Heart right ventricle (tissue), 16 donors: ENCODE measurements at regions not wholly inside any gene's neighbourhood (a gene's known extent, or its start where the extent isn't known, plus 50 kb on each side); places are given as distances from the start of the nearest gene placed in this dataset.

ENCODE experiments used
- ATAC-seq, 8 donors: fragments of 200-7000 bp; cut with Tn5 transposase; one replicate each; pipeline ENCODE4 v1.9.1; 2020; ENCODE audit warnings: mild to moderate bottlenecking in 8 of 8, moderate library complexity in 8 of 8, moderate number of reproducible peaks in 1 of 8
- DNase-seq, 2 donors: peaks; one replicate each; pipeline ENCODE4 v3.0.0-alpha.2; 2020
- H3K27ac ChIP-seq, 10 donors: fragments of 200-600 bp; sonication (generic) in 2 of 10; one replicate each; pipeline versions ENCODE4 v1.5.0 to v1.8.0; 2020 to 2022; ENCODE audit warnings: mild to moderate bottlenecking in 3 of 10
- H3K27me3 ChIP-seq, 7 donors: fragments of 200-600 bp; one replicate each; pipeline ENCODE4 v1.8.0; 2021 to 2022; ENCODE audit warnings: mild to moderate bottlenecking in 2 of 7
- H3K36me3 ChIP-seq, 9 donors: fragments of 200-600 bp; sonication (generic) in 1 of 9; one replicate each; pipeline versions ENCODE4 v1.5.0 to v1.8.0; 2020 to 2022; ENCODE audit warnings: mild to moderate bottlenecking in 2 of 9
- H3K4me1 ChIP-seq, 9 donors: fragments of 200-600 bp; sonication (generic) in 1 of 9; one replicate each; pipeline versions ENCODE4 v1.5.0 to v1.8.0; 2020 to 2022; ENCODE audit warnings: mild to moderate bottlenecking in 4 of 9
- H3K4me3 ChIP-seq, 10 donors: fragments of 200-600 bp; sonication (generic) in 2 of 10; one replicate each; pipeline versions ENCODE4 v1.5.0 to v1.8.0; 2020 to 2022; ENCODE audit warnings: mild to moderate bottlenecking in 7 of 10, moderate library complexity in 2 of 10
- H3K9me3 ChIP-seq, 11 donors: fragments of 200-600 bp in 10 of 11; sonication (generic) in 2 of 11; one replicate each; pipeline versions ENCODE4 v1.5.0 to v1.8.0; 2013 to 2022; ENCODE audit warnings: mild to moderate bottlenecking in 2 of 11, control low read depth in 1 of 11, moderate library complexity in 1 of 11
- WGBS, 2 donors: extraction: QIAGEN DNeasy Blood & Tissue Kit; methylation state at CpG; one replicate each; pipeline ENCODE4 v1.1.7; 2013; ENCODE audit warnings: inconsistent platforms in 1 of 2; 5-methylcytosine and 5-hydroxymethylcytosine counted together
- intact Hi-C, 10 donors: fragments of 100-400 bp; cut with DNase I; formaldehyde crosslinking; loops; one replicate each; pipeline versions ENCODE4 v1.11.1 to v1.14.2; 2022
- TF ChIP-seq, protein P1 (sequence below), 9 donors: fragments of 200-600 bp; sonication (generic) in 2 of 9; IDR thresholded peaks; one replicate each; pipeline versions ENCODE4 v1.5.0 to v1.8.0; 2021 to 2022; ENCODE audit warnings: antibody characterized with exemption in 9 of 9, mild to moderate bottlenecking in 5 of 9, moderate library complexity in 1 of 9
- donor health status: Arrhythmogenic right ventricular cardiomyopathy.
- donor health status: ischemic (EF 13 %, LVEDD 7.1; RV severe dilation, severe dysfunction).
- donor health status: healthy with polysubstance abuse.
- donor health status: DM: no; HTN: yes; CAD: no.
- donor health status: DM: no; HTN: no; CAD: no.
- donor health status: ischemic (EF 25% LVEDD 6.9; RV normal size, moderate dysfunction).
- donor health status: ischemic (EF 25% LVEDD 5.7; RV mildly dilated, moderate dysfunction).
- donor health status: healthy.
- donor health status: DM: yes; HTN: yes; CAD: no.
- donor health status: Ischemic cardiomyopathy.
- donor health status: ischemic (EF 35%, LVEDD 5.7; RV mildly dilated, moderate dysfunction).
- donor health status: nonischemic (EF 11% LVEDD 7.7; RV severe dilation, severe dysfunction).
- donor health status: DM: yes; HTN: yes; CAD: no.
- donor health status: PGD.
- donor health status: ischemic (EF 29% LVEDD 5.4; RV normal size, mild dysfunction).
- donor health status: nonischemic (EF 23%, LVEDD 6.1; RV moderate dilation, normal function).

DNA sequence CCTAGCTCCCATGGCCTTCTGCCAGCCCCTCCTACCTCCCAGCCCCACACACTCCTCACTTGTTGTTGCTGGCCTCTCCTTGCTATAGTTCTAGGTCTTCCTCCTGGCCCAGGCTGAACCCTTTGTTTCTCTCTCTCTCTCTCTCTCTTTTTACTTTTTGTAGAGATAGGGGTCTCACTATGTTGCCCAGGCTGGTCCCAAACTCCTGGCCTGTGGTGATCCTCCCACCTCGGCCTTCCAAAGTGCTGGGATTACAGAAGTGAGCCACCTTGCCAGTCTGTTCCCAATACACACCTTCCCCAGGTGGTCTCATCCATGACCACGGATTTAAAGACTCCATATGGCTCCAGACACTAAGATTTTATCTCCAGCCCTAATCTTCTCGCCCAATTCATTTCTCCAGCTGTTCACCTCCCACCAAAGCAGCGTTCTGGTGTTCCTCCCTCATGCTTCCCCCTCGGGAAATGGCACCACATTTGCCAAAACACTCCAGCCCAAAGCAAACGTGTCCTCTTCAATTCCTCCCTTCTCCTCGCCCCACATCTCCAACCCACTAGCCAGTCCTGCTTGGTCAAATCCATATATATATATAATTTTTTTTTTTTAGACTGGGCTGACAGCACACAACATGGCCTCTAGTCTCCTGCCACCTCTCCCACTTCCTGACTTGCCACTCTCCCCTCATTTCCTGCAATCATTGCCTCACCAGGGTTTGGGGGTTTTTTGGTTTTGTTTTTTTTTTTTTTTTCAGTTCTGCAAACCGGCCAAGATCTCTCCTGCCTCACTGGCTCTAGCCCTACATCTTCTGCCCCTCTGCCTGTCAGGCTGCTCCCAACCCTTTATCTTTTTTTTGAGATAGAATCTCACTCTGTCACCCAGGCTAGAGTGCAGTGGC, 104.4 kb downstream of the NCR2 start:
- ATAC-seq (no peak), DNase-seq (no peak)
- peaks cover 0 to 24% (median 12%) of the 10 kb centered on the region in 9 donors for H3K4me1 ChIP-seq
- no peak overlapping the region for H3K27ac ChIP-seq
- no peaks in the 10 kb centered on the region for H3K36me3 ChIP-seq
- H3K27me3 ChIP-seq, result peaks cover 0 to 44% (median 12%) of the 10 kb centered on the region in 7 donors
- intact Hi-C loops, result no loop called here
- H3K4me3 ChIP-seq, result no peak overlapping the region
- TF ChIP-seq, protein P1, sequence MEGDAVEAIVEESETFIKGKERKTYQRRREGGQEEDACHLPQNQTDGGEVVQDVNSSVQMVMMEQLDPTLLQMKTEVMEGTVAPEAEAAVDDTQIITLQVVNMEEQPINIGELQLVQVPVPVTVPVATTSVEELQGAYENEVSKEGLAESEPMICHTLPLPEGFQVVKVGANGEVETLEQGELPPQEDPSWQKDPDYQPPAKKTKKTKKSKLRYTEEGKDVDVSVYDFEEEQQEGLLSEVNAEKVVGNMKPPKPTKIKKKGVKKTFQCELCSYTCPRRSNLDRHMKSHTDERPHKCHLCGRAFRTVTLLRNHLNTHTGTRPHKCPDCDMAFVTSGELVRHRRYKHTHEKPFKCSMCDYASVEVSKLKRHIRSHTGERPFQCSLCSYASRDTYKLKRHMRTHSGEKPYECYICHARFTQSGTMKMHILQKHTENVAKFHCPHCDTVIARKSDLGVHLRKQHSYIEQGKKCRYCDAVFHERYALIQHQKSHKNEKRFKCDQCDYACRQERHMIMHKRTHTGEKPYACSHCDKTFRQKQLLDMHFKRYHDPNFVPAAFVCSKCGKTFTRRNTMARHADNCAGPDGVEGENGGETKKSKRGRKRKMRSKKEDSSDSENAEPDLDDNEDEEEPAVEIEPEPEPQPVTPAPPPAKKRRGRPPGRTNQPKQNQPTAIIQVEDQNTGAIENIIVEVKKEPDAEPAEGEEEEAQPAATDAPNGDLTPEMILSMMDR (IDR thresholded peaks at IDR 0.05), result no peak
- no peaks in the 10 kb centered on the region for H3K9me3 ChIP-seq
- WGBS, 2 donors, result 63 to 71% methylated on average over 8 of the region's 8 CpGs

DNA sequence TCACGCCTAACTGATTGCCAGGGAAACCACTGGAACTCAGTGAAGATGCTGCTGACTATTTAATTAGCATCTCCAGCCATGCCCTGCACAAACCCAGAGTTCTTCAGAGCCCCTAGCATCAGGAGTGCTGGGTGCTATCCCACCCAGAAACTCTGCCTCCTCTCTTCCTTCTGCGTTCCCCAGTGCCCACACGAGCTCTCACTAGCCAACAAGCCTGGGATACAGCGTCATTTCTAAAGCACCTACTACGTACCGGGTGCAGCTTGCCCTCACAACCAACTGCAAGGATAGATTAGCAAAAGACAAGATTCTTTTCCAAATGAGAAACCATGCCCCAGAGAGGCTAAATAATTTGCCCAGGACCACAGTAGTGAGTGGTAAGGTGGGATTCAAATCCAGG, 105.2 kb upstream of the FOXP4 start:
- ATAC-seq (no peak), DNase-seq (no peak)
- WGBS, 2 donors, result 95% methylated on average over 6 of the region's 6 CpGs
- Histone ChIP-seq H3K9me3 (no peaks in the 10 kb centered on the region), H3K27ac (no peak overlapping the region), H3K4me3 (no peak overlapping the region), H3K27me3 (peaks cover 0 to 44% (median 12%) of the 10 kb centered on the region in 7 donors), H3K4me1 (peaks cover 0 to 24% (median 12%) of the 10 kb centered on the region in 9 donors), H3K36me3 (no peaks in the 10 kb centered on the region)
- intact Hi-C loops, result no loop called here
- TF ChIP-seq, protein P1 (IDR thresholded peaks at IDR 0.05), result no peak

DNA sequence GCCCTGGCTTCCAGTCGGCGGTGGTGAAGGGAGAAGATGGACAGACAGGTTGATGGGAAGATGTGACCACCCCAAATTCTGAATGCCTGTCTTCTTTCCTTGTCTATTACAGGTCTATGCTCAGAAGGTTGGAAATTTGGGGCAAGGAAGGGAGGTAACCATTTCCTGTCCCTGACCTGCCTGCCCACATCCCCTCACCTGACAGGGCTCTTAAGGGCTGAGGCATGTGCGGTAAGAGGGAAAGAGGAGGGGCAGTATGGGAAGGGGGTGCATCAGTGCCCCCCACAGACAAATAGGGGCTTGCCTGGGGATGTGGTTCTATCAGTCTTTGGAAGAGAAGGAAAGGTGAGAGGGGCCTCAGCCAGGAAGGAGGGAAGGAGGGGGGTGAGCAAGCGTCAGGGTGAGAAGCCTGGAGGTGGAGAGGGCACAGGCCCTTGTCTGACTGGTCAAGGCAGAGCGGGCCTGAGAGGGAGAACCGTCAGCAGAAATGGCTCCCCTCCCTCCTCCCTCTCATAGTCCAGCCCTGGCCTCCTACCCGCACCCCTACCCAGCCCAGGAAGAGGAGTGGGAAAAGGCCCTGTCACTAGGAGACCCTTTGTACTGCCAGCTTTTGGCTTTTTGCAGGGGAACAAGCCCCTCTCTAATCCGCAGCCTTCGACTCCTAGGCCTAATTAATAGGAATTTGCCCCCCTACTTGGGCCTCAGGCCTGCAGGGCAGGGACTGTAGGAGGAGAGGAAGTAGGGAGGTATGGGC, 104.4 kb upstream of the FOXP4 start:
- Histone ChIP-seq H3K4me1 (peaks cover 0 to 24% (median 12%) of the 10 kb centered on the region in 9 donors), H3K27me3 (peaks cover 0 to 44% (median 12%) of the 10 kb centered on the region in 7 donors), H3K27ac (no peak overlapping the region), H3K4me3 (no peak overlapping the region), H3K9me3 (no peaks in the 10 kb centered on the region), H3K36me3 (no peaks in the 10 kb centered on the region)
- TF ChIP-seq, protein P1 (IDR thresholded peaks at IDR 0.05), result no peak
- no peak for DNase-seq
- intact Hi-C loops, result no loop called here
- no peak for ATAC-seq
- 88 to 91% methylated on average over 9 of the region's 9 CpGs for WGBS, 2 donors

DNA sequence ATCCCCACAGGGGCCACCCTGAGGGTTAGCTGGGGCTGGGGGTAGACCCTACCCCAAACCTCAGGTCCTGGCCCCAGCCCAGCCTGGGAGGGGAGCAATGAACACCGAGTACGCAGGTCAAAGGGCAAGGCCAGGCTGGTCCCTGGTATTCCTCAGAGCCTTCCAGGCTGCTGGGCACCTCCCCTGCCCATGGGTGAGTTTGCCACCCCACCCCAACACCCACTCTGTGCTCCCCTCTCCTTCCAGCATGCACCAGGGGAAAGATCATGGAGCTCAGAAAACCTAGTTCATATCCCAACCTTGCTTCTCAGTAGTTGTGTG, 103.9 kb upstream of the FOXP4 start:
- TF ChIP-seq, protein P1 (IDR thresholded peaks at IDR 0.05), result no peak
- H3K9me3 ChIP-seq, result no peaks in the 10 kb centered on the region
- H3K36me3 ChIP-seq, result no peaks in the 10 kb centered on the region
- no peak overlapping the region for H3K27ac ChIP-seq
- peaks cover 0 to 44% (median 12%) of the 10 kb centered on the region in 7 donors for H3K27me3 ChIP-seq
- DNase-seq (no peak), ATAC-seq (no peak)
- intact Hi-C loops, result no loop called here
- H3K4me3 ChIP-seq, result no peak overlapping the region
- peaks cover 0 to 24% (median 12%) of the 10 kb centered on the region in 9 donors for H3K4me1 ChIP-seq
- 88 to 92% methylated on average over 2 of the region's 2 CpGs for WGBS, 2 donors
